ENCODE measurements at regions not wholly inside any gene's neighbourhood (a gene's known extent, or its start where the extent isn't known, plus 50 kb on each side); places are given as distances from the start of the nearest gene placed in this dataset.

DNA sequence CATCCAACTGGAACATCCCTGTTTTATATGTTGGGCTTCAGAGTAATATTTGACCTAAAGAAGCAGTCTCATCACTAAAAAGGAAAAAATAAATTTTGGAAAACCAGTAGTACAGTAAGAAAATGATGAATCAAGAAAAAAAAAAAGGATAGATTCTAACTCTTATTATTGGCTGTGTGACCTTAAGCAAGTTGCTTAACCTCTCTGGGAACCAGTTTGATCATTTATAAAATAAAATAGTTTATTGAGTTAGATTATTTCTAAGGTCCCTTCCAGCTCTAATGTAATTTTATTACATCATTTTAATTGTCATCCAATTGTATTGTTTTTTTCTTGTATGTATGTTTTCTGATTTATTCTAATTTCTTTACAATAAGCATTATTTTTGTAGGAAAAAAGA lies 127.0 kb downstream of the PRELID2 start:
- intact Hi-C loops (cut with DNase I), result no loop called here
- DNase-seq (ENCODE audit: low spot score), result no peak

- no peak for DNase-seq (ENCODE audit: low spot score)
- intact Hi-C loops (cut with DNase I), result no loop called here
Observed at GRCh38 chr5:145704724-145705123, 130.4 kb downstream of the PRELID2 start.

- intact Hi-C loops (cut with DNase I), result no loop called here
Observed at GRCh38 chr5:145703856-145704255, 131.3 kb downstream of the PRELID2 start.

GRCh38 chr5:145701404-145701803 lies 133.7 kb downstream of the PRELID2 start:
- intact Hi-C loops (cut with DNase I), result no loop called here

More at GRCh38 chr5:145703856-145704255, 131.3 kb downstream of the PRELID2 start:
- no peak for DNase-seq (ENCODE audit: low spot score)

DNA sequence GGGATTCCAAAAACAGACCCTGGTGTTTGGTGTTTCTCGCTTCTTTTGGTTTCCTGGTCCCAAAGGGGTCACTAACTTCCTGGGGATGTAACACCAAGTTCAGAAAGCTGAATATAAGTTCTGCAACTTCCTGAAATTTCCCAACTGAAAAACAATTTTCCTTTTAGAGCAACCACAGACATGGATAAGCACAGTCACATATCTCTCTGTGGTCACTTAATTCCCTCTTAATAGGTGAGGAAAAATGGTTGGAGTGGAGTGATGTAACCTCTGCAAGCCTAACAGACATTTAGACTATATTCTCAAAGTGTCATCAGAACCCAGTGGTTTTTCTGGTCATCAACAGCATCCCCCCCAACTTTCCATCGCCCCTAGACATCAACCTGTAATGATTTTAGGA lies 135.3 kb downstream of the PRELID2 start:
- no peak for DNase-seq (ENCODE audit: low spot score)
- intact Hi-C loops (cut with DNase I), result no loop called here

More at GRCh38 chr5:145701404-145701803, 133.7 kb downstream of the PRELID2 start:
- DNase-seq (ENCODE audit: low spot score), result no peak

- DNase-seq (ENCODE audit: low spot score), result no peak
- intact Hi-C loops (cut with DNase I), result no loop called here
Observed at GRCh38 chr5:145697251-145697990, 137.7 kb downstream of the PRELID2 start.

GRCh38 chr5:145689235-145689634 lies 145.9 kb downstream of the PRELID2 start:
- intact Hi-C loops (cut with DNase I), result no loop called here
- no peak for DNase-seq (ENCODE audit: low spot score)

GRCh38 chr5:145687943-145688342 lies 147.2 kb downstream of the PRELID2 start:
- intact Hi-C loops (cut with DNase I), result no loop called here
- no peak for DNase-seq (ENCODE audit: low spot score)

GRCh38 chr5:145685417-145685816 lies 149.7 kb downstream of the PRELID2 start:
- intact Hi-C loops (cut with DNase I), result no loop called here
- DNase-seq (ENCODE audit: low spot score), result no peak

GRCh38 chr5:145683431-145683830 lies 151.7 kb downstream of the PRELID2 start:
- intact Hi-C loops (cut with DNase I), result loop anchor here (5.0 kb wide), 3 partner anchors 129 to 364 kb away; no protein-coding TSS in a partner anchor
- no peak for DNase-seq (ENCODE audit: low spot score)

GRCh38 chr5:145682197-145682899 lies 152.8 kb downstream of the PRELID2 start:
- intact Hi-C loops (cut with DNase I), result loop anchor here (5.0 kb wide), 3 partner anchors 130 to 365 kb away; no protein-coding TSS in a partner anchor
- DNase-seq (ENCODE audit: low spot score), result no peak

DNA sequence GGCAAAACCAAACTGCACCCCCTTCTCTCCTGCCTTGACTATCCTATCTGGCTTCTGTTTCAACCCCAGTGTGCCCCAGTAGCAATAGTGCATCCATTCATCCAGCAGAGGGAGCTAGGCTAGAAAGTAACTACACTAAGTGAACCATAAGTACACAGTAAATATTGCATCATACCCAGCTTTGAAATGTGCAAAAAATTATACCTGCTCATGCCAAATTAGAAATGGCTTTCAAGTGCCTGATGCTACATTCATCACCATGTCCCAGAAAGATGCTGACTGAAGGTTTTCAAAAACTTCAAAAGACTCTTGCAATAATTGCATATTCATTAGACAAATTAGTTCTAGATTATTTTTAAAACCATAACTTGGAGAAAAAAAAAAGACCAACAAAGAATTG lies 153.5 kb downstream of the PRELID2 start:
- intact Hi-C loops (cut with DNase I), result loop anchor here (5.0 kb wide), 3 partner anchors 131 to 366 kb away; no protein-coding TSS in a partner anchor
- DNase-seq (ENCODE audit: low spot score), result no peak

GRCh38 chr5:145681216-145681615 lies 153.9 kb downstream of the PRELID2 start:
- intact Hi-C loops (cut with DNase I), result loop anchor here (5.0 kb wide), 3 partner anchors 131 to 366 kb away; no protein-coding TSS in a partner anchor
- no peak for DNase-seq (ENCODE audit: low spot score)

GRCh38 chr5:145680767-145681166 lies 154.4 kb downstream of the PRELID2 start:
- intact Hi-C loops (cut with DNase I), result loop anchor here (5.0 kb wide), 3 partner anchors 132 to 367 kb away; no protein-coding TSS in a partner anchor
- DNase-seq (ENCODE audit: low spot score), result no peak

DNA sequence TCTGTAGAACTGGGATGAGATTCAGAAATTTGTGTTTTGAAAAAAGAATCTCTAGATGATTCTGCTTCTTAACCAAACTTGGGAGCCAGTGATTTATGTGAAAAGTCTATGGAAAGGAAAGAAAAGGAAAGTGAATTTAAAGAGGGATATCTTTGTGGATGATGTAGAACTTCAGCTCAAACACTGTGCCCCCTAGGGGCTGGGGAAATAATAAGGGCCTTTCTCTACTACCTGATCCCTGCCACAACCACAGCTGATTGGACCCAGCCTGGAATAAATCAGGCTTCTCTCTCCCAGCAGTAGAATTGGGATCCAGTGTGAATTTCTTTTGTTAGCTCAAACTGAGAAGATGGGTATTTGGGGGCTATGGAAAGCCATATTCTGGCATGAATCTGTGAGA lies 155.0 kb downstream of the PRELID2 start:
- DNase-seq (ENCODE audit: low spot score), result no peak
- intact Hi-C loops (cut with DNase I), result loop anchor here (5.0 kb wide), 3 partner anchors 132 to 367 kb away; no protein-coding TSS in a partner anchor

DNA sequence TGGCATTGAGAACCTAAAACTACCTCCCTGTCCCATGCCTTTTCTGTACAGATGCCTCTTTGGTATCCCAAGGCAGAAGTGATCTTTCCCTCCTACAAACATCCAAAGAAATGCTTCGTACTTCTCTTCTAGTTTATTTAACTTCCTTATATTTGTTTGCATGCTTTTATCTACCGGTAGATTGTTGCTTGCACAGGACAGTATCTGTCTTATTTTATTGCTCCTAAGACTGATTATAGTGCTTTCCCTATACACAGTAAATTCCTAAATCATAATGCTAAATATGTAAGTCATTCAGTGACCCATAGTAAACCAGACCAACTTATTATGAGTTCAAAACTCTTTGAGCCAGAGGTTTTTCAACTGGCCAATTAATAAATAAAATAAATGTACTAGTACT lies 156.9 kb downstream of the PRELID2 start:
- no peak for DNase-seq (ENCODE audit: low spot score)
- intact Hi-C loops (cut with DNase I), result no loop called here

GRCh38 chr5:145673786-145674185 lies 161.4 kb downstream of the PRELID2 start:
- no peak for DNase-seq (ENCODE audit: low spot score)
- intact Hi-C loops (cut with DNase I), result no loop called here

DNA sequence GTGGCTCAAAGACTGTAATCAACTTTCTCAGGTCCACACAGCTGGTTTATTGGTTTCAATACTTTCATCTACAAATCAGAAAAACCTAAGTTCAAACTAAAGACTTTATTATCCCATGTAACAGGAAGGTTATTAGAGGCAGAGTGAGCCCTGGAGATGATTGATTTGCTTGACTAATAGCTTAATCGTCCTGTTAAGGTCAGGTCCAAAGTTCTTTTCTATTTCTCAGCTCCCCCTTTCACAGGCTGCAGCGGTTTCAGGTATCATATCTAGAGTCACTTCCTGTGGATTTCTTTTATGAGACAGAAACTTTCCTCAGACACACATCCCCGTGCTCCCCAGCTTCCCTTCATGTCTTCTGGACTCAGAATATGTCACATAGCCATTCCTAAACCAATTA lies 166.4 kb downstream of the PRELID2 start:
- no peak for DNase-seq (ENCODE audit: low spot score)
- intact Hi-C loops (cut with DNase I), result no loop called here

- DNase-seq (ENCODE audit: low spot score), result no peak
- intact Hi-C loops (cut with DNase I), result no loop called here
Observed at GRCh38 chr5:145667742-145668141, 167.4 kb downstream of the PRELID2 start.

DNA sequence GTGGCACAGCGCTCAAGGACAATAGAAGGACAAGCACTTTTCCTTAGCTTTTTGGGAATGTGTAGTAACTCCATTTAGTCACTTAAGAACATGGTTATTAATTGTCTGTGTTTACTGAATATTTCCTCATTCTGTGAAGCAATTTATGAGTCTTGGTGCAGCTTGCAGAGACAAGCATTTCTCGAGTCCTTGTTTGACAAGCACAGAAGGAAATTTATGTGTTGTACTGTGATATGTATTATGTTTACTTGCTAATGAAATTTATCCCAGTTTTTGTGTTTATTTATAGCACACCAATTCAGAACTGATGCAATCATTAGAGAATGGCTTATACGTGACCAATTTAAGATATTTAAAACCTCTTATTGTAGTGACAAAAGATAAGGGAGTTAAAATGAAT lies 168.6 kb downstream of the PRELID2 start:
- no peak for DNase-seq (ENCODE audit: low spot score)
- intact Hi-C loops (cut with DNase I), result no loop called here
